Muscle of leg (tissue), 3 donors: ENCODE measurements at regions not wholly inside any gene's neighbourhood (a gene's known extent, or its start where the extent isn't known, plus 50 kb on each side); places are given as distances from the start of the nearest gene placed in this dataset.
A peak's percentile ranks its signal among the peaks of the same experiment; 100 is the strongest.

Experiments used
- DNase-seq: peaks from one replicate; pipeline ENCODE4 v3.0.0; 2013
- H3K27ac ChIP-seq: one replicate; pipeline ENCODE4 v1.5.1; 2013; ENCODE audit warnings: mild to moderate bottlenecking, low read length, control low read depth
- H3K27me3 ChIP-seq: one replicate; pipeline ENCODE4 v1.6.1; 2013; ENCODE audit warnings: low read length; ENCODE audit not compliant: control insufficient read depth, insufficient read depth
- H3K36me3 ChIP-seq: one replicate; pipeline ENCODE4 v1.6.1; 2013; ENCODE audit warnings: low read length; ENCODE audit not compliant: control insufficient read depth, insufficient read depth
- H3K4me1 ChIP-seq: one replicate; pipeline ENCODE4 v1.6.1; 2013; ENCODE audit warnings: low read length; ENCODE audit not compliant: control insufficient read depth, insufficient read depth
- H3K4me3 ChIP-seq: one replicate; pipeline ENCODE4 v1.5.1; 2013; ENCODE audit warnings: low read length, control low read depth
- H3K9me3 ChIP-seq: replicated peaks from 2 replicates; pipeline ENCODE4 v1.6.1; 2013; ENCODE audit warnings: low read depth, low read length; ENCODE audit not compliant: control insufficient read depth
- WGBS: methylation state at CpG from one replicate; pipeline ENCODE4 v1.1.5; 2013; ENCODE audit warnings: missing lambda C conversion rate; ENCODE audit not compliant: insufficient coverage; 5-methylcytosine and 5-hydroxymethylcytosine counted together

- H3K27me3 ChIP-seq: no peaks in the 10 kb centered on the region
- H3K36me3 ChIP-seq: no peaks in the 10 kb centered on the region
- no CpG with 5 or more reads among the region's 1 CpG for WGBS
- no peaks in the 10 kb centered on the region for H3K9me3 ChIP-seq
- DNase-seq: no peak
- H3K4me3 ChIP-seq: no peak overlapping the region
- peaks cover 10% of the 10 kb centered on the region for H3K4me1 ChIP-seq
- no peak overlapping the region for H3K27ac ChIP-seq
These were observed 240.2 kb upstream of the TANK start for GRCh38 chr2:160920061-160920460.

GRCh38 chr2:160920791-160921303, 239.4 kb upstream of the TANK start:
- H3K36me3 ChIP-seq: no peaks in the 10 kb centered on the region
- H3K4me3 ChIP-seq: no peak overlapping the region
- 0% methylated on average over 2 of the region's 8 CpGs for whole genome bisulfite sequencing
- H3K4me1 ChIP-seq: peaks cover 10% of the 10 kb centered on the region
- H3K9me3 ChIP-seq: no peaks in the 10 kb centered on the region
- peak; percentile 99 for DNase-seq
- H3K27me3 ChIP-seq: no peaks in the 10 kb centered on the region
- H3K27ac ChIP-seq: peak overlapping the region; percentile 78

- peak overlapping the region; percentile 78 for H3K27ac ChIP-seq
- no CpG with 5 or more reads among the region's 4 CpGs for WGBS
- no peaks in the 10 kb centered on the region for H3K36me3 ChIP-seq
These were observed 238.8 kb upstream of the TANK start for GRCh38 chr2:160921386-160921964.

GRCh38 chr2:160924936-160925353, 235.3 kb upstream of the TANK start:
- H3K4me3 ChIP-seq: no peak overlapping the region
- H3K27me3 ChIP-seq: no peaks in the 10 kb centered on the region
- H3K9me3 ChIP-seq: no peaks in the 10 kb centered on the region
- H3K27ac ChIP-seq: no peak overlapping the region
- H3K36me3 ChIP-seq: no peaks in the 10 kb centered on the region
- WGBS: no CpG with 5 or more reads among the region's 1 CpG
- H3K4me1 ChIP-seq: peaks cover 8% of the 10 kb centered on the region
- no peak for DNase-seq

More at GRCh38 chr2:160921386-160921964, 238.8 kb upstream of the TANK start:
- H3K9me3 ChIP-seq: no peaks in the 10 kb centered on the region
- peaks cover 10% of the 10 kb centered on the region for H3K4me1 ChIP-seq
- H3K27me3 ChIP-seq: no peaks in the 10 kb centered on the region
- DNase-seq: peak; percentile 69
- H3K4me3 ChIP-seq: no peak overlapping the region

GRCh38 chr2:160925956-160926355, 234.3 kb upstream of the TANK start:
- Histone ChIP-seq H3K9me3 (no peaks in the 10 kb centered on the region), H3K4me1 (peaks cover 8% of the 10 kb centered on the region), H3K36me3 (no peaks in the 10 kb centered on the region), H3K27ac (no peak overlapping the region), H3K27me3 (no peaks in the 10 kb centered on the region), H3K4me3 (no peak overlapping the region)
- DNase-seq: peak; percentile 61
- WGBS: 57% methylated on average over 1 of the region's 1 CpG

- Histone ChIP-seq H3K36me3 (no peaks in the 10 kb centered on the region), H3K27me3 (no peaks in the 10 kb centered on the region), H3K4me1 (no peaks in the 10 kb centered on the region), H3K9me3 (no peaks in the 10 kb centered on the region), H3K27ac (no peak overlapping the region), H3K4me3 (no peak overlapping the region)
- DNase-seq: no peak
- 88% methylated on average over 1 of the region's 2 CpGs for WGBS
These were observed 232.9 kb upstream of the TANK start for GRCh38 chr2:160927324-160927723.

- Histone ChIP-seq H3K36me3 (no peaks in the 10 kb centered on the region), H3K9me3 (no peaks in the 10 kb centered on the region), H3K27ac (no peak overlapping the region), H3K27me3 (no peaks in the 10 kb centered on the region), H3K4me3 (no peak overlapping the region), H3K4me1 (no peaks in the 10 kb centered on the region)
- no peak for DNase-seq
- no CpG with 5 or more reads among the region's 2 CpGs for WGBS
These were observed 231.3 kb upstream of the TANK start for GRCh38 chr2:160928854-160929301.

- WGBS: no CpG with 5 or more reads among the region's 6 CpGs
- no peaks in the 10 kb centered on the region for H3K4me1 ChIP-seq
- no peaks in the 10 kb centered on the region for H3K27me3 ChIP-seq
- no peak overlapping the region for H3K27ac ChIP-seq
- H3K9me3 ChIP-seq: no peaks in the 10 kb centered on the region
- H3K4me3 ChIP-seq: no peak overlapping the region
- H3K36me3 ChIP-seq: no peaks in the 10 kb centered on the region
- no peak for DNase-seq
These were observed 228.7 kb upstream of the TANK start for GRCh38 chr2:160931531-160931930.

- H3K36me3 ChIP-seq: no peaks in the 10 kb centered on the region
- no peak overlapping the region for H3K4me3 ChIP-seq
- no peaks in the 10 kb centered on the region for H3K4me1 ChIP-seq
- no CpG with 5 or more reads among the region's 2 CpGs for whole genome bisulfite sequencing
- no peak overlapping the region for H3K27ac ChIP-seq
- H3K9me3 ChIP-seq: no peaks in the 10 kb centered on the region
- no peaks in the 10 kb centered on the region for H3K27me3 ChIP-seq
- DNase-seq: no peak
These were observed 227.3 kb upstream of the TANK start for GRCh38 chr2:160932960-160933359.

GRCh38 chr2:160934263-160934662, 226.0 kb upstream of the TANK start:
- no peaks in the 10 kb centered on the region for H3K27me3 ChIP-seq
- no peaks in the 10 kb centered on the region for H3K4me1 ChIP-seq
- no peak for DNase-seq
- H3K4me3 ChIP-seq: no peak overlapping the region
- no peaks in the 10 kb centered on the region for H3K9me3 ChIP-seq
- no peak overlapping the region for H3K27ac ChIP-seq
- no peaks in the 10 kb centered on the region for H3K36me3 ChIP-seq
- no CpG with 5 or more reads among the region's 4 CpGs for WGBS

- Histone ChIP-seq H3K4me1 (no peaks in the 10 kb centered on the region), H3K9me3 (no peaks in the 10 kb centered on the region), H3K36me3 (no peaks in the 10 kb centered on the region), H3K27me3 (no peaks in the 10 kb centered on the region), H3K27ac (no peak overlapping the region), H3K4me3 (no peak overlapping the region)
- no peak for DNase-seq
- no CpG with 5 or more reads among the region's 2 CpGs for WGBS
These were observed 225.2 kb upstream of the TANK start for GRCh38 chr2:160934991-160935390.
